Astrocyte of the cerebellum (primary cell): ENCODE measurements at regions not wholly inside any gene's neighbourhood (a gene's known extent, or its start where the extent isn't known, plus 50 kb on each side); places are given as distances from the start of the nearest gene placed in this dataset.

Experiments
- DNase-seq: peaks from one replicate; pipeline ENCODE4 v3.0.0-alpha.2; 2011; ENCODE audit warnings: low read depth
- H3K4me3 ChIP-seq: 2 replicates; pipeline ENCODE4 v1.5.1; 2011; ENCODE audit warnings: mild to moderate bottlenecking, low read depth, low read length, moderate library complexity
- in situ Hi-C: cut with HindIII; loops from 2 replicates; pipeline ENCODE4 v1.10.0; 2017; ENCODE audit warnings: low sequenced_read_pairs
- TF ChIP-seq, protein P1 (sequence below): IDR thresholded peaks from 2 replicates; pipeline ENCODE4 v1.5.1; 2012; ENCODE audit warnings: low read length, low read depth, moderate library complexity, mild to moderate bottlenecking; ENCODE audit errors: missing control alignments

DNA sequence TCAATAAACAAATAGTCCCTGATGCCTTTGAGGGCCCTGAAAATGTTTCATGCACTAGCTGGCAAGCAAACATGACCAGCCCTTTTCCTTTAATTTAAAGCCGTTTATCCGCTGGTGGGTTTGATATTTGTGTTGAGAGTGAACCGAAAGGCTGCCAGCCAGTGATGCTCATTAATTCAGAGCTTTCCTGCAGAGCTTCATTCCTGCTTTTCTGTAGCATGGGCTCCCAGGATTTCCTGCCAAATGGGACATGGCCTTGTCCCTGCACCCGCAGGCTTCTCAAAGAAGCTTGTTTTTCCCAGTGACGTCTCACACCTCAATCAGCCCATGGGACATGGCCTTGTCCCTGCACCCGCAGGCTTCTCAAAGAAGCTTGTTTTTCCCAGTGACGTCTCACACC, 219.6 kb downstream of the MTHFS start:
- TF ChIP-seq, protein P1, sequence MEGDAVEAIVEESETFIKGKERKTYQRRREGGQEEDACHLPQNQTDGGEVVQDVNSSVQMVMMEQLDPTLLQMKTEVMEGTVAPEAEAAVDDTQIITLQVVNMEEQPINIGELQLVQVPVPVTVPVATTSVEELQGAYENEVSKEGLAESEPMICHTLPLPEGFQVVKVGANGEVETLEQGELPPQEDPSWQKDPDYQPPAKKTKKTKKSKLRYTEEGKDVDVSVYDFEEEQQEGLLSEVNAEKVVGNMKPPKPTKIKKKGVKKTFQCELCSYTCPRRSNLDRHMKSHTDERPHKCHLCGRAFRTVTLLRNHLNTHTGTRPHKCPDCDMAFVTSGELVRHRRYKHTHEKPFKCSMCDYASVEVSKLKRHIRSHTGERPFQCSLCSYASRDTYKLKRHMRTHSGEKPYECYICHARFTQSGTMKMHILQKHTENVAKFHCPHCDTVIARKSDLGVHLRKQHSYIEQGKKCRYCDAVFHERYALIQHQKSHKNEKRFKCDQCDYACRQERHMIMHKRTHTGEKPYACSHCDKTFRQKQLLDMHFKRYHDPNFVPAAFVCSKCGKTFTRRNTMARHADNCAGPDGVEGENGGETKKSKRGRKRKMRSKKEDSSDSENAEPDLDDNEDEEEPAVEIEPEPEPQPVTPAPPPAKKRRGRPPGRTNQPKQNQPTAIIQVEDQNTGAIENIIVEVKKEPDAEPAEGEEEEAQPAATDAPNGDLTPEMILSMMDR: no peak
- in situ Hi-C loops: no loop called here

GRCh38 chr15:79678032-79678701, 218.6 kb downstream of the MTHFS start:
- TF ChIP-seq, protein P1: no peak
- in situ Hi-C loops: no loop called here
- no peak overlapping the region for H3K4me3 ChIP-seq
- DNase-seq: no peak

More for the DNA sequence above, 219.6 kb downstream of the MTHFS start:
- no peak overlapping the region for H3K4me3 ChIP-seq
- DNase-seq: no peak

DNA sequence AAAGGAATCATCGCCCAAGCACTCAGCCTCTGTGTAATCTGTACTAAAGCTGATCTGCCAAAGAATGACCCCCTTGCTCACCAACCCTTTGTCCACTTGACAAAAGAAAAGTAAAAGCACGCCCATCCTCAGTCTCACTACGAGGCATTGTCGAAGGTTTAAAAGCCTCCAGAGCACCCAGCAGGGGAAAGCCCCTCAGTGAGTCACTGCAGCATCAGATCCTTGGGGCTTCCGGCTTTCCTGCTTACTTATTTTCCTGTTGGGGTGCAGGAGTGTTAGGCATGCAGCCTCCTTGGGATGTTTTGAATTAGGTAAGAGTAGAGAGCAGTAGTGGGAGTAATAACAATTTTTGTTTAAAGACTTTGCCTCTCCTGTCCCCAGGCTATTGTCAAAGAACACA, 216.1 kb downstream of the MTHFS start:
- H3K4me3 ChIP-seq: no peak overlapping the region
- DNase-seq: peak; percentile 47
- in situ Hi-C loops: no loop called here
- TF ChIP-seq, protein P1: no peak

- TF ChIP-seq, protein P1: no peak
- DNase-seq: peak; percentile 49
- no peak overlapping the region for H3K4me3 ChIP-seq
- in situ Hi-C loops: no loop called here
Measured at GRCh38 chr15:79682285-79682684, 214.5 kb downstream of the MTHFS start.

DNA sequence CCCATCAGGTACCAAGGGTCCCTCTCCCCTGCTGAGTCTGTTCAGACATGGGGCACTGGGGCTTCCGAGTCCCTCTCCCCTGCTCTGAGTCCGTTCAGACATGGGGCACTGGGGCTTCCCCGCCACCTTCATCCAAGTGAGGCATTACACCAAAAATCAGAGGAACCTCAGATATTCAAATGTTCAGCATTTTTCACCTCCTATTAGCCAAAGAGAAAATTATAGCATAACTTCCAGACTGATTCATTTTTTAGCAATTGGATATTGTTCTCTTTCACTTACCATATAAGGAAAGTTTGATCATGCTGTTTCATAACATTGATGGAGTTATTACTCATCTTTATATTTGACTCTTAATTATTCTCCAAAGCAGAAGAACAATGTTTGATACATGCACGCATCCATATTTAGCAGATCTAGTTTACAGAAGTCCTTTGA, 213.9 kb downstream of the MTHFS start:
- no peak overlapping the region for H3K4me3 ChIP-seq
- in situ Hi-C loops: no loop called here
- TF ChIP-seq, protein P1: peak; percentile 11
- no peak for DNase-seq

GRCh38 chr15:79689030-79689429, 207.8 kb downstream of the MTHFS start:
- TF ChIP-seq, protein P1: no peak
- no peak overlapping the region for H3K4me3 ChIP-seq
- in situ Hi-C loops: no loop called here
- no peak for DNase-seq
